SK-N-SH (cell line): ENCODE measurements at regions not wholly inside any gene's neighbourhood (a gene's known extent, or its start where the extent isn't known, plus 50 kb on each side); places are given as distances from the start of the nearest gene placed in this dataset.

Experiments
- CTCF ChIP-seq: fragments of 200-600 bp; sonication (generic); IDR thresholded peaks from 2 replicates; pipeline ENCODE4 v1.6.1; 2017; ENCODE audit warnings: antibody characterized with exemption, mild to moderate bottlenecking, moderate library complexity
- ELF1 ChIP-seq: IDR thresholded peaks from 2 replicates; pipeline ENCODE4 v1.4.0; 2012
- FOXM1 ChIP-seq: IDR thresholded peaks from 2 replicates; pipeline ENCODE4 v1.4.0; 2012; ENCODE audit warnings: low read depth, mild to moderate bottlenecking
- JUND ChIP-seq: IDR thresholded peaks from 2 replicates; pipeline ENCODE4 v1.4.0; 2012
- MXI1 ChIP-seq: IDR thresholded peaks from 2 replicates; pipeline ENCODE4 v1.6.1; 2012; ENCODE audit warnings: mild to moderate bottlenecking, low read depth, low read length, improper control_type of control experiment
- POLR2AphosphoS5 ChIP-seq: IDR thresholded peaks from 2 replicates; pipeline ENCODE4 v1.6.1; 2012; ENCODE audit warnings: low read depth, low read length
- RFX5 ChIP-seq: IDR thresholded peaks from 2 replicates; pipeline ENCODE4 v1.6.1; 2012; ENCODE audit warnings: mild to moderate bottlenecking, improper control_type of control experiment, low read length
- SIN3A ChIP-seq: IDR thresholded peaks from 2 replicates; pipeline ENCODE4 v1.6.1; 2012; ENCODE audit warnings: low read depth, mild to moderate bottlenecking, low read length, moderate library complexity, borderline replicate concordance
- YY1 ChIP-seq: IDR thresholded peaks from 2 replicates; pipeline ENCODE4 v1.4.0; 2012; ENCODE audit warnings: low read depth, mild to moderate bottlenecking

- TF ChIP-seq RFX5: no peak
- TF ChIP-seq CTCF: no peak
- TF ChIP-seq POLR2AphosphoS5: no peak
- no peak for TF ChIP-seq MXI1
- no peak for TF ChIP-seq JUND
- no peak for TF ChIP-seq SIN3A
- no peak for TF ChIP-seq FOXM1
- no peak for TF ChIP-seq YY1
- TF ChIP-seq ELF1: no peak
Measured at GRCh38 chr2:18444806-18445205, 115.6 kb downstream of the RDH14 start.
